HCT116 (cell line): ENCODE measurements at regions not wholly inside any gene's neighbourhood (a gene's known extent, or its start where the extent isn't known, plus 50 kb on each side); places are given as distances from the start of the nearest gene placed in this dataset.

Source experiments
- ATAC-seq: fragments of 200-7000 bp; cut with Tn5 transposase; 2 replicates; pipeline ENCODE4 v1.9.1; 2020; ENCODE audit warnings: mild to moderate bottlenecking, moderate library complexity
- BruUV-seq: library from RNA; stranded (reverse); fragments of 400-500 nt; replicated peaks from 2 replicates; lab custom pipeline; 2021; lab: Mats Ljungman, UMichigan
- CTCF ChIA-PET: fragments of 300-600 bp; sonication (Branson Sonifier 250); formaldehyde crosslinking; loops from one replicate; lab custom pipeline; 2021; ENCODE audit warnings: antibody characterized with exemption; lab: Charles Lee
- POLR2A ChIA-PET: fragments of 300-600, 350-600 bp; sonication (Branson Sonifier 250); formaldehyde crosslinking; loops from one replicate; lab custom pipeline; 2021; ENCODE audit warnings: antibody characterized with exemption; lab: Charles Lee
- RAD21 ChIA-PET, 2 experiments: fragments of 300-600 bp; sonication (Branson Sonifier 250); formaldehyde crosslinking; loops; one replicate each; lab custom pipeline; 2023; ENCODE audit warnings: low total read pairs in 2 of 2; ENCODE audit not compliant: uncharacterized antibody in 2 of 2, unreplicated experiment in 2 of 2, low non-redundant PET in 1 of 2; lab: Charles Lee
- DNase-seq: peaks from one replicate; pipeline ENCODE4 v3.0.0-alpha.2; 2010; ENCODE audit warnings: low read depth, low spot score
- H2AFZ ChIP-seq: fragments of 200-600 bp; shearing (Covaris generic), sonication (generic); 2 replicates; pipeline ENCODE4 v1.6.1; 2017; ENCODE audit warnings: low read depth, mixed run types, mixed read lengths, antibody characterized with exemption, low read length; ENCODE audit not compliant: poor library complexity, severe bottlenecking
- H3K27ac ChIP-seq: 2 replicates; pipeline ENCODE4 v1.5.1; 2012; ENCODE audit warnings: low read depth, low read length
- H3K27me3 ChIP-seq: fragments of 200-600 bp; sonication (generic); 2 replicates; pipeline ENCODE4 v1.6.1; 2016; ENCODE audit warnings: mixed run types, low read length, mixed read lengths; ENCODE audit not compliant: insufficient read depth
- H3K36me3 ChIP-seq, 2 experiments: fragments of 200-500 bp in 1 of 2; fragments of 200-600 bp in 1 of 2; sonication (Bioruptor generic) in 1 of 2; sonication (generic) in 1 of 2; 2 replicates each; pipeline versions ENCODE4 v1.5.1 to v1.6.1; 2014 to 2016; ENCODE audit warnings: low read length in 2 of 2, inconsistent platforms in 1 of 2, mixed read lengths in 1 of 2, mixed run types in 1 of 2; ENCODE audit not compliant: insufficient read depth in 2 of 2, control insufficient read depth in 1 of 2
- H3K4me1 ChIP-seq, 2 experiments: fragments of 200-600 bp in 1 of 2; sonication (generic) in 1 of 2; 2 replicates each; pipeline versions ENCODE4 v1.5.1 to v1.6.1; 2012 to 2017; ENCODE audit warnings: low read length in 2 of 2, inconsistent platforms in 1 of 2, mild to moderate bottlenecking in 1 of 2, mixed read lengths in 1 of 2, mixed run types in 1 of 2, moderate library complexity in 1 of 2; ENCODE audit not compliant: insufficient read depth in 2 of 2, control insufficient read depth in 1 of 2
- H3K4me2 ChIP-seq: fragments of 200-600 bp; sonication (generic); 2 replicates; pipeline ENCODE4 v1.6.1; 2017; ENCODE audit warnings: mixed run types, low read length, mixed read lengths
- H3K4me3 ChIP-seq, 2 experiments: fragments of 200-600 bp in 1 of 2; sonication (generic) in 1 of 2; replicated peaks in 1 of 2; 2 replicates each; pipeline ENCODE4 v1.5.1; 2011 to 2016; ENCODE audit warnings: low read length in 2 of 2, control low read depth in 1 of 2, low read depth in 1 of 2, mild to moderate bottlenecking in 1 of 2, mixed read lengths in 1 of 2, mixed run types in 1 of 2
- H3K79me2 ChIP-seq: fragments of 200-600 bp; sonication (generic); 2 replicates; pipeline ENCODE4 v1.6.1; 2017; ENCODE audit warnings: mild to moderate bottlenecking, mixed run types, low read length, moderate library complexity, mixed read lengths; ENCODE audit not compliant: insufficient read depth
- H3K9ac ChIP-seq: fragments of 200-600 bp; sonication (generic); 2 replicates; pipeline ENCODE4 v1.6.1; 2016; ENCODE audit warnings: low read length, mixed read lengths
- H3K9me2 ChIP-seq: fragments of 200-600 bp; sonication (generic), shearing (Covaris generic); 2 replicates; pipeline ENCODE4 v1.6.1; 2017; ENCODE audit warnings: mixed run types, mild to moderate bottlenecking, moderate library complexity; ENCODE audit not compliant: insufficient read depth
- H3K9me3 ChIP-seq, 2 experiments: fragments of 200-500 bp in 1 of 2; fragments of 200-600 bp in 1 of 2; sonication (Bioruptor generic) in 1 of 2; sonication (generic) in 1 of 2; 2 replicates each; pipeline ENCODE4 v1.6.1; 2014 to 2017; ENCODE audit warnings: low read length in 2 of 2, mixed read lengths in 2 of 2, inconsistent platforms in 1 of 2, low read depth in 1 of 2, mild to moderate bottlenecking in 1 of 2, mixed run types in 1 of 2, moderate library complexity in 1 of 2; ENCODE audit not compliant: control insufficient read depth in 1 of 2, insufficient read depth in 1 of 2
- H4K20me1 ChIP-seq: fragments of 200-600 bp; sonication (generic), shearing (Covaris generic); 2 replicates; pipeline ENCODE4 v1.6.1; 2017; ENCODE audit warnings: mixed run types, mild to moderate bottlenecking, moderate library complexity; ENCODE audit not compliant: insufficient read depth
- ATF3 ChIP-seq: IDR thresholded peaks from 2 replicates; pipeline ENCODE4 v1.6.1; 2012
- CBX3 ChIP-seq: IDR thresholded peaks from 2 replicates; pipeline ENCODE4 v1.6.1; 2012; ENCODE audit warnings: low read depth
- CEBPB ChIP-seq: IDR thresholded peaks from 2 replicates; pipeline ENCODE4 v1.6.1; 2012; ENCODE audit warnings: low read depth
- EGR1 ChIP-seq: IDR thresholded peaks from 2 replicates; pipeline ENCODE4 v1.6.1; 2012; ENCODE audit warnings: low read depth
- ELF1 ChIP-seq: IDR thresholded peaks from 2 replicates; pipeline ENCODE4 v1.6.1; 2012; ENCODE audit warnings: low read depth, borderline replicate concordance
- EZH2 ChIP-seq: fragments of 200-600 bp; sonication (generic); IDR thresholded peaks from 2 replicates; pipeline ENCODE4 v1.6.1; 2017; ENCODE audit warnings: antibody characterized with exemption, mixed run types
- FOSL1 ChIP-seq: IDR thresholded peaks from 2 replicates; pipeline ENCODE4 v1.6.1; 2012; ENCODE audit warnings: low read depth
- MAX ChIP-seq: IDR thresholded peaks from 2 replicates; pipeline ENCODE4 v1.6.1; 2012
- POLR2A ChIP-seq: IDR thresholded peaks from 2 replicates; pipeline ENCODE4 v1.7.0; 2011; ENCODE audit warnings: borderline replicate concordance; ENCODE audit not compliant: insufficient read depth, insufficient read length; ENCODE audit errors: extremely low read depth
- POLR2AphosphoS5 ChIP-seq: IDR thresholded peaks from 2 replicates; pipeline ENCODE4 v1.6.1; 2011; ENCODE audit warnings: mild to moderate bottlenecking, low read depth, low read length, moderate library complexity
- RAD21 ChIP-seq: IDR thresholded peaks from 2 replicates; pipeline ENCODE4 v1.6.1; 2012; ENCODE audit warnings: low read depth, mild to moderate bottlenecking
- REST ChIP-seq: IDR thresholded peaks from 2 replicates; pipeline ENCODE4 v1.6.1; 2012; ENCODE audit warnings: low read depth
- SIN3A ChIP-seq: IDR thresholded peaks from 2 replicates; pipeline ENCODE4 v1.6.1; 2012; ENCODE audit warnings: low read depth
- SP1 ChIP-seq: IDR thresholded peaks from 2 replicates; pipeline ENCODE4 v1.6.1; 2012; ENCODE audit warnings: low read depth
- SRF ChIP-seq: IDR thresholded peaks from 2 replicates; pipeline ENCODE4 v1.6.1; 2012; ENCODE audit warnings: low read depth
- TCF7L2 ChIP-seq: IDR thresholded peaks from 2 replicates; pipeline ENCODE4 v1.7.0; 2011; ENCODE audit warnings: borderline replicate concordance, inconsistent platforms; ENCODE audit not compliant: insufficient read depth, insufficient read length; ENCODE audit errors: extremely low read depth
- YY1 ChIP-seq: IDR thresholded peaks from 2 replicates; pipeline ENCODE4 v1.6.1; 2011; ENCODE audit warnings: low read length, low read depth, moderate library complexity, mild to moderate bottlenecking; ENCODE audit not compliant: insufficient replicate concordance; ENCODE audit errors: extremely low read depth
- ZFX ChIP-seq: fragments of 450-650 bp; IDR thresholded peaks from 2 replicates; pipeline ENCODE4 v1.6.1; 2017
- intact Hi-C: fragments of 100-400 bp; cut with micrococcal nuclease; formaldehyde crosslinking; loops from 2 replicates; pipeline ENCODE4 v1.10.0; 2022

DNA sequence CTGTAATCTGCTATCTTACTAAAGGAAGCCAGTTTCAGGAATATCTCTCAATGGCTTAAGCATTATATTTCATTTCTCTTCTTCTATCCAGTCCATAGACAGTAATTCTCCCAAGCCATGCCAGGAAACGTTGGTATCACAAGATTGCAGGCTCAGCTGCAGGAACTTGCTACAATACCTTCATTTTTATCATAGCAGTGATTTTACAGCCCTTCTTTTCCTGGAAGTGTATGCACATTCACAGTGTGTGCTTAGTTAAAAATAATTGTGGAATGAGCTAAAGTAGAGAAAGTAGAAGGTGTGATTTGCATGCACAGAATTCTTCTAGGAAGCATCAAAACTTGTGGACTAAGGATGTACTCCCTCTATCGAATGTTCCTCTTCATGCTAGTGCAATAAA, 647.2 kb upstream of the PTBP2 start:
- Histone ChIP-seq H3K27me3 (no peaks in the 10 kb centered on the region), H3K9ac (no peak overlapping the region), H3K4me2 (no peak overlapping the region), H3K36me3 (no peaks in the 10 kb centered on the region), H2AFZ (no peak overlapping the region), H3K4me1 (no peaks in the 10 kb centered on the region), H3K9me2 (no peaks in the 10 kb centered on the region), H3K27ac (no peak overlapping the region), H3K4me3 (no peak overlapping the region), H3K9me3 (no peaks in the 10 kb centered on the region), H4K20me1 (no peaks in the 10 kb centered on the region), H3K79me2 (no peaks in the 10 kb centered on the region)
- POLR2A ChIA-PET, result no interaction called here
- BruUV-seq, result no TSS peak
- RAD21 ChIA-PET, result no interaction called here
- TF ChIP-seq SIN3A, result no peak
- no peak for TF ChIP-seq TCF7L2
- no peak for TF ChIP-seq RAD21
- TF ChIP-seq FOSL1, result no peak
- TF ChIP-seq POLR2AphosphoS5, result no peak
- DNase-seq, result no peak
- ATAC-seq, result no peak
- CTCF ChIA-PET, result no interaction called here
- intact Hi-C loops, result no loop called here

DNA sequence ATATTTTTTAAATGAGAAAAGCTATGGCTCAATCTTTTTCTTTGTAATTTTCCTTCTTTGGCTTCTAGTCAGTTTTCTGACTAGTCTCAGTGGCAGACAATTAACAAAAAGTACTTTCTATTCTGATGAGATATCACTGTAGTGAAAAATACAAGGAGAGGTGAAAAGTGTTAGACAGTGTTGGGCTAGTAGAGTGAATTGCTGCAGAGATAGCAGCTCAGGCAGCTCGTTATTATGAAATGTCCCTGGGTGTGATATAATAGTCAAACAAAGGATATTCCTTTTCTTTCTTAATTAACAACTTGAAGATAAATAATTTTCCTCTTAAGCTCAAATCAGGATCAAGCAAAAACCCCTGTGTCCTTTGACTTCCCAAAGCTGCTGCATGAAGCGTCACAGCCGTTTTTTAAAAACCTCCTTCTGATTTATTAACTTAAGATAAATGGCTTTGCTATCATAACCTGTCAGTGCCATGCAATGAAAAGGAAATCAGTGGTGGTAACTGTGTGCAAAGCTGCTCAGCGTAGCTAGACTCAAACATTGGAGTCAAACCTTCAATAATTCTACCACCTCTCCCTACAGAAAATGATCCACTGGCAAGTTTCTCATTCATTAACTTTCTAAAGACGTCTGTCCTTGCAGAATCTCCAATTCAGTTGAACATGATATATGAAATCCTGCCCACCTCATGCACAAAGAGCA, 646.6 kb upstream of the PTBP2 start:
- H3K36me3 ChIP-seq, result no peaks in the 10 kb centered on the region
- CTCF ChIA-PET, result no interaction called here
- H3K4me1 ChIP-seq, result no peaks in the 10 kb centered on the region
- ATAC-seq (no peak), DNase-seq (no peak)
- no peaks in the 10 kb centered on the region for H3K79me2 ChIP-seq
- H3K4me3 ChIP-seq, result no peak overlapping the region
- no peak overlapping the region for H3K27ac ChIP-seq
- POLR2A ChIA-PET, result no interaction called here
- RAD21 ChIA-PET, result no interaction called here
- no TSS peak for BruUV-seq
- no peaks in the 10 kb centered on the region for H4K20me1 ChIP-seq
- no peak overlapping the region for H2AFZ ChIP-seq
- intact Hi-C loops, result loop anchor here (5.0 kb wide), 1 partner anchor 767 kb away; no protein-coding TSS in a partner anchor
- no peak overlapping the region for H3K9ac ChIP-seq
- H3K9me3 ChIP-seq, result no peaks in the 10 kb centered on the region
- H3K9me2 ChIP-seq, result no peaks in the 10 kb centered on the region
- no peak overlapping the region for H3K4me2 ChIP-seq
- no peaks in the 10 kb centered on the region for H3K27me3 ChIP-seq
- no peak for TF ChIP-seq SP1
- TF ChIP-seq SRF, result no peak
- TF ChIP-seq MAX, result no peak
- TF ChIP-seq ZFX, result no peak
- no peak for TF ChIP-seq YY1
- TF ChIP-seq EZH2, result no peak
- TF ChIP-seq SIN3A, result no peak
- no peak for TF ChIP-seq ATF3
- no peak for TF ChIP-seq CEBPB
- no peak for TF ChIP-seq ELF1
- TF ChIP-seq CBX3, result no peak
- no peak for TF ChIP-seq POLR2A
- TF ChIP-seq REST, result no peak
- no peak for TF ChIP-seq EGR1
